ENCODE measurements at regions not wholly inside any gene's neighbourhood (a gene's known extent, or its start where the extent isn't known, plus 50 kb on each side); places are given as distances from the start of the nearest gene placed in this dataset.

- H3K9me3 ChIP-seq, result no peaks in the 10 kb centered on the region
- no peaks in the 10 kb centered on the region for H3K36me3 ChIP-seq
- TF ChIP-seq POLR2AphosphoS5 (IDR thresholded peaks at IDR 0.05), result no peak
- TF ChIP-seq POLR2A (IDR thresholded peaks at IDR 0.05), result no peak
- TF ChIP-seq, protein P1, sequence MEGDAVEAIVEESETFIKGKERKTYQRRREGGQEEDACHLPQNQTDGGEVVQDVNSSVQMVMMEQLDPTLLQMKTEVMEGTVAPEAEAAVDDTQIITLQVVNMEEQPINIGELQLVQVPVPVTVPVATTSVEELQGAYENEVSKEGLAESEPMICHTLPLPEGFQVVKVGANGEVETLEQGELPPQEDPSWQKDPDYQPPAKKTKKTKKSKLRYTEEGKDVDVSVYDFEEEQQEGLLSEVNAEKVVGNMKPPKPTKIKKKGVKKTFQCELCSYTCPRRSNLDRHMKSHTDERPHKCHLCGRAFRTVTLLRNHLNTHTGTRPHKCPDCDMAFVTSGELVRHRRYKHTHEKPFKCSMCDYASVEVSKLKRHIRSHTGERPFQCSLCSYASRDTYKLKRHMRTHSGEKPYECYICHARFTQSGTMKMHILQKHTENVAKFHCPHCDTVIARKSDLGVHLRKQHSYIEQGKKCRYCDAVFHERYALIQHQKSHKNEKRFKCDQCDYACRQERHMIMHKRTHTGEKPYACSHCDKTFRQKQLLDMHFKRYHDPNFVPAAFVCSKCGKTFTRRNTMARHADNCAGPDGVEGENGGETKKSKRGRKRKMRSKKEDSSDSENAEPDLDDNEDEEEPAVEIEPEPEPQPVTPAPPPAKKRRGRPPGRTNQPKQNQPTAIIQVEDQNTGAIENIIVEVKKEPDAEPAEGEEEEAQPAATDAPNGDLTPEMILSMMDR (IDR thresholded peaks at IDR 0.05), result no peak
- TF ChIP-seq EP300 (IDR thresholded peaks at IDR 0.05), result no peak
- H3K27ac ChIP-seq, result no peak overlapping the region
- DNase-seq (no peak), ATAC-seq (ENCODE audit: low FRiP score in 2 of 2) (no peak)
- H3K4me3 ChIP-seq, result no peak overlapping the region
- no peaks in the 10 kb centered on the region for H3K27me3 ChIP-seq
- WGBS, 2 donors, result 56 to 66% methylated on average over 4 of the region's 4 CpGs
- peaks cover 0 to 6% (median 1%) of the 10 kb centered on the region in 4 donors for H3K4me1 ChIP-seq
These were observed 257.0 kb upstream of the RNF32 start for GRCh38 chr7:156383526-156383925.

DNA sequence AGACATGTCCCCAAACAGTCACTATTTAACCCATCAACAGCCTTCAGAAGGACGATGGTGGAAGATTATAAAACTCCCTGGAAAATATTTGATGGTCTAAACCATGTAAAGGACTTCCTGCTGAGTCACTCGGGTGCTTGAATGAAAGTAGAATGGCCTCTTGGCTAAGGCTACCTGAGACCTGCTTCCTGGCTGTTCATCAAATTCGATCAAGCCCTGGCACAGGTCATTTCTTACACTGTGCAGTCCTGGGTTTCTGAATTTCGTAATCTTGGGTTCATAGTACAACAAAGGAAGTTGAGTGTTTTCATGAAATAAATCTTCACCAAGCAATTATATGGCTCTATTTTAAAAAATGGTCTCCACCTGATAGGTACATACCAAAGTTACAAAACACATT lies 260.3 kb upstream of the RNF32 start:
- no peaks in the 10 kb centered on the region for H3K36me3 ChIP-seq
- ATAC-seq (ENCODE audit: low FRiP score in 2 of 2) (peak; percentile 61 to 85), DNase-seq (peak in 1 of 2 donors; percentile 78)
- H3K4me1 ChIP-seq, result peaks cover 0 to 6% (median 1%) of the 10 kb centered on the region in 4 donors
- H3K4me3 ChIP-seq, result no peak overlapping the region
- 47% methylated on average over 4 of the region's 4 CpGs for WGBS, 2 donors
- no peaks in the 10 kb centered on the region for H3K27me3 ChIP-seq
- H3K27ac ChIP-seq, result peak overlapping the region in 3 of 4 donors; percentile 34 to 61 (median 56)
- H3K9me3 ChIP-seq, result no peaks in the 10 kb centered on the region
- TF ChIP-seq POLR2AphosphoS5 (IDR thresholded peaks at IDR 0.05) (no peak), EP300 (IDR thresholded peaks at IDR 0.05) (peak in 1 of 4 donors; percentile 14)

DNA sequence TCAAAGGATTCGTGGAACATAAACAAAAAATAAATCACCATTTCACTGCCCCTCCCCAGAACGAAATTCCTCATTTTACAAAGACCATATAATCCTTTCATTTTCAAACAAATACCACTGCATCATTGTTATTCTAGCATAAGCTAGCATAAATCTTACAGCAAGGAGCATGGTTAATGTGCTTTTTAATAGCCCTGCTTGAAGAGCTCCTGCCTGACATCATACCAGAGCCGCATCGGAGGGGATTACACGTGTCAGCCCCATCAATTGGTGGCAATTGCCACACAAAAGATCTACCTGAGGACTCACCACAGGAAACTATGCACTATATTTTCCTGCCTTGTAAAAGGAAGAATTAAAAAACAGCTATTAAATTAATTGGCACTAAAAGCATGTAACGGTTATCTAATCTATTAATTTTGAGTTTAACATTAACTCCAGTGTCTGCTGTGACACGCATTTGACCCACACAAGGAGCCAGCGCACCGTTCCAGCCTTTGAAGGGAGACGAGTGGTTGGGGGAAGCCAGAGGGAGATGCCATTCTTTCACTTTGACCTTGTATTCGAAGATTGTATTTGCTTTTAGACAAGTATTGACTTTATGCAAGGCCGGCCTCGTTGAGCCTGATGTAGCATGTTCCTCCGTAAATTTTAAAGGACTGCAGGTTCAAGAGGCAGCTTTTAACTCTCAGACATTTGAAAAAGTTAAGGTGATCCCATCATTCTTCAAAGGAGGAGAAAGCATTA lies 261.1 kb upstream of the RNF32 start:
- H3K27me3 ChIP-seq, result no peaks in the 10 kb centered on the region
- 57 to 59% methylated on average over 14 of the region's 14 CpGs for WGBS, 2 donors
- no peaks in the 10 kb centered on the region for H3K9me3 ChIP-seq
- H3K36me3 ChIP-seq, result no peaks in the 10 kb centered on the region
- peak overlapping the region in 3 of 4 donors; percentile 34 to 61 (median 56) for H3K27ac ChIP-seq
- TF ChIP-seq POLR2A (IDR thresholded peaks at IDR 0.05) (no peak), POLR2AphosphoS5 (IDR thresholded peaks at IDR 0.05) (peak in 1 of 2 donors; percentile 8), EP300 (IDR thresholded peaks at IDR 0.05) (peak in 1 of 4 donors; percentile 24)
- TF ChIP-seq, protein P1 (IDR thresholded peaks at IDR 0.05), result no peak
- H3K4me3 ChIP-seq, result no peak overlapping the region
- peak in 1 of 2 donors; percentile 82 for DNase-seq
- ATAC-seq (ENCODE audit: low FRiP score in 2 of 2), result peak; percentile 53 to 70
- peaks cover 0 to 6% (median 1%) of the 10 kb centered on the region in 4 donors for H3K4me1 ChIP-seq

GRCh38 chr7:156378806-156379205 lies 261.8 kb upstream of the RNF32 start:
- H3K27me3 ChIP-seq, result no peaks in the 10 kb centered on the region
- H3K27ac ChIP-seq, result no peak overlapping the region
- DNase-seq, result no peak
- WGBS, 2 donors, result 72 to 73% methylated on average over 7 to 10 of the region's 10 CpGs
- ATAC-seq (ENCODE audit: low FRiP score in 2 of 2), result no peak
- no peaks in the 10 kb centered on the region for H3K36me3 ChIP-seq
- peaks cover 0 to 6% (median 1%) of the 10 kb centered on the region in 4 donors for H3K4me1 ChIP-seq
- H3K4me3 ChIP-seq, result no peak overlapping the region
- TF ChIP-seq POLR2AphosphoS5 (IDR thresholded peaks at IDR 0.05) (no peak), EP300 (IDR thresholded peaks at IDR 0.05) (no peak), POLR2A (IDR thresholded peaks at IDR 0.05) (no peak)
- TF ChIP-seq, protein P1 (IDR thresholded peaks at IDR 0.05), result no peak
- H3K9me3 ChIP-seq, result no peaks in the 10 kb centered on the region

GRCh38 chr7:156376317-156376716 lies 264.3 kb upstream of the RNF32 start:
- H3K27me3 ChIP-seq, result no peaks in the 10 kb centered on the region
- TF ChIP-seq, protein P1 (IDR thresholded peaks at IDR 0.05), result no peak
- TF ChIP-seq POLR2A (IDR thresholded peaks at IDR 0.05) (no peak), POLR2AphosphoS5 (IDR thresholded peaks at IDR 0.05) (no peak), EP300 (IDR thresholded peaks at IDR 0.05) (no peak)
- H3K4me3 ChIP-seq, result no peak overlapping the region
- DNase-seq, result no peak
- H3K4me1 ChIP-seq, result peaks cover 0 to 6% (median 1%) of the 10 kb centered on the region in 4 donors
- H3K9me3 ChIP-seq, result no peaks in the 10 kb centered on the region
- no peak overlapping the region for H3K27ac ChIP-seq
- ATAC-seq (ENCODE audit: low FRiP score in 2 of 2), result no peak
- no peaks in the 10 kb centered on the region for H3K36me3 ChIP-seq
- WGBS, 2 donors, result 79 to 82% methylated on average over 7 of the region's 7 CpGs

All from upper lobe of left lung (tissue), 6 donors.